ENCODE measurements at regions not wholly inside any gene's neighbourhood (a gene's known extent, or its start where the extent isn't known, plus 50 kb on each side); places are given as distances from the start of the nearest gene placed in this dataset.

DNA sequence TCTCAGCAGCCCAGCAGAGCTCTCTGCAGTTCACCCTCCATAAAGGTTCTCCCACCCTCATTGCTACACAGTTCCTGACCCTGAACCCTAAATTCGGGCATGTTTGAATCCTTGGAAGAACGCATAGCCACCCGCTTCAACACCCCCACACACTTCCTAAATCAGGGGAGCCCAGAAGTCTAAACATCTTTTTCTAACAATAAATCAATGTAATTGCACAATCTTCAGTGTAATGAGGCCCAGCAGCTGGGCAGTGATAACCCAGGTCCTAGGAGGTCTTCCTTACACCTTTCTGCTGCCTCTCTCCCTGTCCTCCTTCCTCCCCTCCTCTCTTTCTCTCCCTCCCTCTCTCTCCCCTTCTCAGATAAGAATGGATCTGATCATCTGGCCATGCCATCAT is 88.0 kb downstream of the IRX2 start:
- TF ChIP-seq, protein P1, sequence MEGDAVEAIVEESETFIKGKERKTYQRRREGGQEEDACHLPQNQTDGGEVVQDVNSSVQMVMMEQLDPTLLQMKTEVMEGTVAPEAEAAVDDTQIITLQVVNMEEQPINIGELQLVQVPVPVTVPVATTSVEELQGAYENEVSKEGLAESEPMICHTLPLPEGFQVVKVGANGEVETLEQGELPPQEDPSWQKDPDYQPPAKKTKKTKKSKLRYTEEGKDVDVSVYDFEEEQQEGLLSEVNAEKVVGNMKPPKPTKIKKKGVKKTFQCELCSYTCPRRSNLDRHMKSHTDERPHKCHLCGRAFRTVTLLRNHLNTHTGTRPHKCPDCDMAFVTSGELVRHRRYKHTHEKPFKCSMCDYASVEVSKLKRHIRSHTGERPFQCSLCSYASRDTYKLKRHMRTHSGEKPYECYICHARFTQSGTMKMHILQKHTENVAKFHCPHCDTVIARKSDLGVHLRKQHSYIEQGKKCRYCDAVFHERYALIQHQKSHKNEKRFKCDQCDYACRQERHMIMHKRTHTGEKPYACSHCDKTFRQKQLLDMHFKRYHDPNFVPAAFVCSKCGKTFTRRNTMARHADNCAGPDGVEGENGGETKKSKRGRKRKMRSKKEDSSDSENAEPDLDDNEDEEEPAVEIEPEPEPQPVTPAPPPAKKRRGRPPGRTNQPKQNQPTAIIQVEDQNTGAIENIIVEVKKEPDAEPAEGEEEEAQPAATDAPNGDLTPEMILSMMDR (IDR thresholded peaks at IDR 0.05), result no peak
- TF ChIP-seq POLR2A (IDR thresholded peaks at IDR 0.05) (no peak), POLR2AphosphoS5 (IDR thresholded peaks at IDR 0.05) (no peak)
